HT1080 (cell line): ENCODE measurements at regions not wholly inside any gene's neighbourhood (a gene's known extent, or its start where the extent isn't known, plus 50 kb on each side); places are given as distances from the start of the nearest gene placed in this dataset. TPM values are rescaled to one million over a fixed set of nuclear protein-coding genes. Genes with fewer than 3 reads are reported as not detected.

Experiments used
- small RNA-seq: library from RNA; depleted of rRNA; stranded (forward); fragments of <200 nt; gene quantifications from one replicate; pipeline ENCODE3, GENCODE V24; 2014

Small RNA genes lying in the stretch of these regions (small RNA-seq; reads per million reads assigned to genes)
- not detected for gene SNX3P1X
